ENCODE measurements at regions not wholly inside any gene's neighbourhood (a gene's known extent, or its start where the extent isn't known, plus 50 kb on each side); places are given as distances from the start of the nearest gene placed in this dataset.

- DNase-seq (ENCODE audit: insufficient read length, low spot score) (no peak), FAIRE-seq (no peak)
These were observed 205.1 kb upstream of the SOX1 start for GRCh38 chr13:111861766-111862366.

- no peak for FAIRE-seq
- DNase-seq (ENCODE audit: insufficient read length, low spot score): no peak
These were observed 203.8 kb upstream of the SOX1 start for GRCh38 chr13:111862836-111863815.

DNA sequence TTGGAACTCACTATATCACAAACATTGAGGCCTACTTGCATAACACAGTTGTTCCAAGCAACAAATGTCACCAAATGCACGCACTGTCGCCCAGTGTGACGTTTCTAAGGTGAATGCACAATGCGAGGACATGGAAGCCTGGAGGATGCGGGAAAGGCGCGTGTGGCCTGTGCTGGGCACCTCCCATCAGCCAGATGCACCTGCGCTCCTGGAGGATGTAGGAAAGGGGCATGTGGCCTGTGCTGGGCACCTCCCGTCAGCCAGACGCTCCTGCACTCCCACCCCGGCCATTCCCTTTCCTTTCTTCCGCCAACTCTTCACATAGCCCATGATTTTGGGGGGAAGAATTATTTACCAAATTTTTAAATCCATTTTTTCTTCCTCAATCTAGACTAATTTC is 202.4 kb upstream of the SOX1 start:
- FAIRE-seq (no peak), DNase-seq (ENCODE audit: insufficient read length, low spot score) (no peak)

DNA sequence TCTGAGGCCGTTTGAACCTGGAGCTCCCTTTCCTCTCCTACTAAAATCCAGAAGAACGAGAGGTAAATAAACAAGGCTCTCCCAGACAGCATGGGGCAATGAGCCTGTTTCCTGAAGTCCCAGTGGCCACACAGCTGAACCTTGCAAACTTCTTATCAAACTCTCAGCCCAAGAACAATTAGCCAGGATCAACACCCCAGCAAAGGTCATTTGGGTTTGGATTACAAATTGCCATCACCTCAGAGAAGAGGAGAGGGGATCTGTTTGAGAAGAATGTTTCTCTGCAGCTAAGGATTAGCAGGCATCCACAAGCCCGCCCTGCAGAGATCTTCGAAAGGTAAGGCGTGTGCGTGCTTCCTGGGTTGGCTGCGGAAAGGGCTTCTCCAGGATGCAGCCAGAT is 201.9 kb upstream of the SOX1 start:
- no peak for DNase-seq (ENCODE audit: insufficient read length, low spot score)
- no peak for FAIRE-seq

- FAIRE-seq: no peak
These were observed 201.1 kb upstream of the SOX1 start for GRCh38 chr13:111865826-111866225.

GRCh38 chr13:111866731-111867245 is 200.2 kb upstream of the SOX1 start:
- no peak for DNase-seq (ENCODE audit: insufficient read length, low spot score)
- no peak for FAIRE-seq

More at GRCh38 chr13:111865826-111866225, 201.1 kb upstream of the SOX1 start:
- DNase-seq (ENCODE audit: insufficient read length, low spot score): no peak

GRCh38 chr13:111867657-111868056 is 199.3 kb upstream of the SOX1 start:
- FAIRE-seq: no peak
- DNase-seq (ENCODE audit: insufficient read length, low spot score): no peak

- no peak for DNase-seq (ENCODE audit: insufficient read length, low spot score)
- FAIRE-seq: no peak
These were observed 198.2 kb upstream of the SOX1 start for GRCh38 chr13:111868716-111869115.

DNA sequence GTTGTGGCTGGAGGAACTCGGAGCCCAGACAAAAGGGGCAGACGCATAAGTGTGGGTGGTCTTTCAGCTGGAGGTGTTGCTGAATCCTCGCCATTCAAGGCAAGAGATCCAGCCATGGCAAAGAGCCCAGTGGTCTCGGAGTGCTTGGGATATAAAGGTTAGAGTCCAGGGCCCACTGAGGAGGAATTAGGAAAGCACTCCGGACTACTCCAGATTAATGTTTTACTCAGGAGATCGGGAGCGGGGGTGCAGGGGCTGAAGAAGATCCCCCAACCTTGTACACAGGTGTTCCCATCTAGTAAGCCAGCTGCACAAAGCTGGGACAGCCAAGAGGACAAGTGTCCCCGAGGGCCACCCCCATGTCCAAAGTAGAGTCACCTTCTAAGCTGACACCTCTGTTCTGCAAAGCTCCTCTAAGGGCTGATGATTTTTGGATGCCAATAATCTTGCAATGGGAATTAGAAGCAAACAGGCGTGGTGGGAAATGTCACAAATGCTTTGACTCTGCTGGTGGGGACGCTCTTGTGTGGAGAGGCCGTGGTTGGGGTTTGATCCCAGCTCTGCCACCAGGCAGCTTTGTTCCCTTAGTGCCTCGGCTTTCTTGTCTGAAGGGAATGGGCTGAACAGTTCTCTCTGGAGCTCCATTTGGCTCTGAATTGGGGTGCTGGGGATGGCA is 194.3 kb upstream of the SOX1 start:
- DNase-seq (ENCODE audit: insufficient read length, low spot score): no peak
- no peak for FAIRE-seq

DNA sequence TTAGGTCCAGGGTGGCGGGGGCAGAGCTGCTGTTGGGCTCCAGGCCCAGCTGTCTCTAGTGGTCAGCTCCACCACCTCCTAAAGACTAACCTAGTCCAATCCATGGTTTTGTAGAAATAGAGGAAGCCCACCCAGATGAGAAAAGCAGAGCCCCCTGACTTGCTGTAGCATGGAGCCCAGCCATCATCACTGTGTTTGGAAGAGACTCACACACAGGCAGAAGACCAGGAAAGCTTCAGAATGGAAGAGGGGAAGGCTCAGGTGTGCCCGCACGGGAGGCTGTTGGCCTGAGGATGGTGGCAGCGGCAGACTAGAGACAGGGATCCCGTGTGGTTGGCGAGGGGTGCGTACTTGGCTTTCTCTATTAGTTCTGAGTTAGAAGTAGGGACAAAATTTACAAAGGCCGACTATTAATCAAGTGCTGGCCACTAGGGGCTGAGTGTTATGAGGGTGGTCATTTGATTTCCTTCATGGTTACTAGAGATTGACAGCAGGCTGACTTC is 193.2 kb upstream of the SOX1 start:
- FAIRE-seq (no peak), DNase-seq (ENCODE audit: insufficient read length, low spot score) (no peak)

DNA sequence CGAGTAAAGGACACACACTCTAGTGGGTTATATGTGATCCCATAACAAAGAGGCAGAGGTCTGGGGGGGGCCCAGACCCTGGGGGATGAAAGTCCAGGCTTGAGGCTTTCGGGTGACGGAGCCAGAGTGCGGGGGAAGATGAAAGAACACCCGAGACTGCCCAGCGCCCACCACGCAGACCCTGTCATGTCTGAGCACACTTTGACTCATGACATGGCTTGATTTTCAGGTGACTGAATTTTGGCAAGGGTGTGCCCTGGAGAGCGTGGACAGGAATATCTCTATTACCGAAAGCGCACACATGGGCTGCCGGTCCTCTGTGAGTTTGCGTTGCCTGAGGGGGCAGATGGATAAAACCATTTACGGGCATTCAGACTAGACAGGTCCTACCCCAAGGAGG is 192.0 kb upstream of the SOX1 start:
- DNase-seq (ENCODE audit: insufficient read length, low spot score): no peak
- no peak for FAIRE-seq

- FAIRE-seq (no peak), DNase-seq (ENCODE audit: insufficient read length, low spot score) (no peak)
These were observed 191.0 kb upstream of the SOX1 start for GRCh38 chr13:111875915-111876314.

DNA sequence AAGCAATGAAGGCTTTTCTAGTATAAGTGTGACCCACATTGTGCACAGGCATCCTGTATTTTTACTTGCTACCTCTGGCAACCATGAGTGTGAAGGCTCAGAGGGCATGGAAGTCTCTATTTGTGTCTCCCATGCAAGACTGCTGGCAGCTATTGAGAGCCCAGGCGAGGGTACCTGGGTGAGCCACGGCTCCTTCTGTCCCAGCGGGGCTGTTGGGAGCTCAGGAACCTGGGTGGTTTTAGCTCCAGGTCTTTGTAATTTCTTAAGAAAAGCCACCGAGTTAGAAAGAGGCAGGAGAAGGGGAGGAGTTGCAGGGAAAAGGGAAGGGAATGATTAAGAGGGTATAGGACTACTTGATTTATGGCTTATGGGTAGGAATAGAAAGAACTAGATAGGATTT is 190.4 kb upstream of the SOX1 start:
- DNase-seq (ENCODE audit: insufficient read length, low spot score): no peak
- no peak for FAIRE-seq

DNA sequence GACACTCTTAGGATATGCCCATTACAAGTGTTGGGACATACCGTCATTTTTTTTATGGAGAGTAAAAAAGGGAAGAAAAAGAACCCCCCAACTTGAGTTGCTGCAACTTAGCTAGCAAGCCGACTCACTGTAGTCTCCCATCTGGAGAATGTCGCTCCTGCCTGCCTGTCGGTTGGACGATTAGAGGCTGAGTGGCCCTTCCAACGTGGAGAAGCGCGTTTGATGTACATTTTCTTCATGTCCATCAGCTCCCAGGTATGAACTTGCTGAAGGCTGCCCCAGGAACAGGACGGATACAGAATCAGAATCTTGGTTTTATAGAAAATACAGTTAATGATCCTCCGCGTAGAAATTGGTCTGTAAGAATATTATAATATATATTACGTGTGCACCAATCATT is 189.0 kb upstream of the SOX1 start:
- DNase-seq (ENCODE audit: insufficient read length, low spot score): no peak
- FAIRE-seq: no peak

DNA sequence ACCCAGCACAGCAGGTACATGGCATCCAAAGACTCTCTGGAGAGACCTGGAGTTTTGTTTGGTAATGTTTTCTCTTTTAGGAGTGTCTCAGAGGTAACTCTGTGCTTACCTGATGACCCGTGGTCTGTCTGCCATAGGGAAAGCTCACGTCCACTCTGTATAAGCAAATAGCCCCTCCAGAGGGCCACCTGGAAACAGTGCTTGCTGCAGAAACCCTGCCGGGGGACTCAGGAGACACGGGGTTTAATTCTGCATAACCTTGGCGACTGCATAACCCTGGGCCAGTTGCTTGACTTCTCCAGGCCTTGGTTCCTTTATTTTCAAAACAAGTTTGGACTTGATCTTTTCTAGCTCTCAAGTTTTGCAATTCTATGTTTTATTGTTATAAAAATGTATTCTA is 187.2 kb upstream of the SOX1 start:
- FAIRE-seq (no peak), DNase-seq (ENCODE audit: insufficient read length, low spot score) (no peak)

GRCh38 chr13:111880185-111880584 is 186.8 kb upstream of the SOX1 start:
- FAIRE-seq (no peak), DNase-seq (ENCODE audit: insufficient read length, low spot score) (no peak)

DNA sequence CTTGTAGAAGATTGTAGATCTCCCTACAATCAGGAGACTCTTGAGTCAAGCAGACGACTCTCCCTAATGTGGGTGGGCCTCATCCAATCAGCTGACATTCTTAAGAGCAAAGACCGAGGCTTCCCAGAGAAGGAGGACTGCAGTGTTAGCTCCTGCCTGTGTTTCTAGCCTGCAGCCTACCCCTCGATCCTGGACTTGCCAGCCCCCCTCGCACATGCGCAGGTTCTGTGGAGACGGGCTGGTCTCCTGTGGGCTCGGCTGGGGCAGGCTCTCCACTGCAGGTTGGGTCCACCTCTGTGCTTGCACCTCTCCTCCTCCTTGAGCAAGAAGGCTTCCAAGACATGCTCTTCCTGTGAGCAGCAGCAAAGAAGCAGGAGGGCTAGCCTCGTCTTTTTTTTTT is 185.2 kb upstream of the SOX1 start:
- FAIRE-seq: no peak

GRCh38 chr13:111882351-111882750 is 184.6 kb upstream of the SOX1 start:
- FAIRE-seq (no peak), DNase-seq (ENCODE audit: insufficient read length, low spot score) (no peak)

More for the DNA sequence above, 185.2 kb upstream of the SOX1 start:
- no peak for DNase-seq (ENCODE audit: insufficient read length, low spot score)

DNA sequence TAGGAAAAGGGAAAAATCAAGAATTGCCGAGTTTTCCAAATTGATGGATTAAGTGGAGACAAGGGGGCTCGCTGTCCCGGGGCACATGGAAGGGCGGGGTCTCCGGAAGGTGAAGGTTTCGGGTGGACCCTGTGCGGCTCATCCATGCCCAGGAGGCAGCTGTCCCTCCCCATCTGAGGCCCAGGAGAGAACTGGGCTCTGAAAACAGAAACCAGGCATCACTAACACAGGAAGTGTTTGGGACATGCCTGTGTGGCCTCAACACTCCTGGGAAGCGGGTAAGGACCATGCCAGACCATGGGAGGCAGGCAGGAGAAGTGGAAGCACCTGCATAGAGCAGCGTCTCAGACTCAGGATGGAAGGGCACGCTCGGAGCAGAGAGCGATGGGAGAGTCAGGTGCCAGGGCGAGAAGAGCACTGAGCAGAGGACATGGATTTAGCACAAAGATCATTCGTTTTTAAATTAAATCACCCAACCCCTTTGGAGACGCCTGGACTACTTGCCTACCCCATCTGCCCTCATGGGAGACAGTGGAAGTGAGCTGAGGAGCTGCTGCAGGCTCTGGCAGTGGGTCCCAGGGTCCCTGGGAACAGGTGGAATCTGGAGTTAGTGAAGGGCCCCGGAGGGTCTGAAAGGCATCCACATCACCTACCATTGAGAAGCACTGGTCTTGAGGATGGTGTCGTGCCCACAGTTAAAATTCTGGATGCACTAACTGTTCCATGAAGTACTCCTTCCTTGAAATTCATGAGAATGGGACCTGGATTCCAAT is 183.2 kb upstream of the SOX1 start:
- DNase-seq (ENCODE audit: insufficient read length, low spot score) (no peak), FAIRE-seq (no peak)

DNA sequence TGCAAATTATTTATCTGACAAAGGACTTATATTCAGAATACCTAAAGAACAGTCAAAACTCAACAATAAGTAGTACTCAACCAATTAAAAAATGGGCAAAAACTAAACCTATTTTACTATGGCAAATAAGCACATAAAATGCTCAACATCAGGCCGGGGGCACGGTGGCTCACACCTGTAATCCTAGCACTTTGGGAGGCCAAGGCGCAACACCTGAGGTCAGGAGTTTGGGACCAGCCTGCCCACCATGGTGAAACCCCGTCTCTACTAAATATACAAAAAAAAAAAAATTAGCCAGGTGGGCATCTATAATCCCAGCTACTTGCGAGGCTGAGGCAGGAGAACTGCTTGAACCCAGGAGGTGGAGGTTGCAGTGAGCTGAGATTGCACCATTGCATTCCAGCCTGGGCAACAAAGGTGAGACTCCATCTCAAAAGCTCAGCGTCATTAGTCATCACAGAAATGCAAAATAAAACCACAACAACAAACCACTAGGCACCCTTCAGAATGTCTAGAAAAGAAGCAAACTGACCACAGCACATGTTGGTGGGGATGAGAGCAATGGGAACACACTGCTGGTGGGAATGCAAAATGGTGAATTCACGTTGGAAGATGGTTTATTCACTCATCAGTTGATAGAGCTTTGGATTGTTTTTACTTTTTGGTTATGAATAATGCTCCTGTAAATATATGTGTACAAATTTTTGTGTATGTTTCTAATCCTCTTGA is 180.6 kb upstream of the SOX1 start:
- DNase-seq (ENCODE audit: insufficient read length, low spot score): no peak
- FAIRE-seq: no peak

Measured in HTR-8/SVneo (cell line).